Heart left ventricle (tissue), 16 donors: ENCODE measurements at regions not wholly inside any gene's neighbourhood (a gene's known extent, or its start where the extent isn't known, plus 50 kb on each side); places are given as distances from the start of the nearest gene placed in this dataset.

Experiments used
- ATAC-seq, 4 donors: fragments of 200-7000 bp; cut with Tn5 transposase; one replicate each; pipeline ENCODE4 v1.9.1; 2020 to 2022; ENCODE audit warnings: moderate library complexity in 4 of 4, mild to moderate bottlenecking in 3 of 4, moderate number of reproducible peaks in 1 of 4
- DNase-seq, 5 donors: peaks; one replicate each; pipeline ENCODE4 v3.0.0-alpha.2; 2020
- H3K27ac ChIP-seq, 12 donors: fragments of 200-600 bp; sonication (generic) in 4 of 12; one replicate each; pipeline versions ENCODE4 v1.5.0 to v1.8.0; 2016 to 2022; ENCODE audit warnings: mild to moderate bottlenecking in 2 of 12
- H3K27me3 ChIP-seq, 9 donors: fragments of 200-600 bp; sonication (generic) in 2 of 9; one replicate each; pipeline versions ENCODE4 v1.5.1 to v1.8.0; 2016 to 2022; ENCODE audit warnings: mild to moderate bottlenecking in 3 of 9
- H3K36me3 ChIP-seq, 9 donors: fragments of 200-600 bp; sonication (generic) in 2 of 9; one replicate each; pipeline versions ENCODE4 v1.5.0 to v1.8.0; 2018 to 2022; ENCODE audit warnings: mild to moderate bottlenecking in 2 of 9
- H3K4me1 ChIP-seq, 12 donors: fragments of 200-600 bp; sonication (generic) in 4 of 12; one replicate each; pipeline versions ENCODE4 v1.5.0 to v1.8.0; 2016 to 2022; ENCODE audit warnings: mild to moderate bottlenecking in 3 of 12
- H3K4me3 ChIP-seq, 12 donors: fragments of 200-600 bp; sonication (generic) in 4 of 12; one replicate each; pipeline versions ENCODE4 v1.5.0 to v1.8.0; 2017 to 2022; ENCODE audit warnings: mild to moderate bottlenecking in 9 of 12, moderate library complexity in 4 of 12
- H3K9me3 ChIP-seq, 12 donors: fragments of 200-600 bp; sonication (generic) in 4 of 12; one replicate each; pipeline versions ENCODE4 v1.5.0 to v1.8.0; 2016 to 2022; ENCODE audit warnings: mild to moderate bottlenecking in 1 of 12
- CTCF ChIP-seq, 12 donors: fragments of 200-600 bp; sonication (generic) in 4 of 12; IDR thresholded peaks; one replicate each; pipeline versions ENCODE4 v1.5.0 to v1.8.0; 2018 to 2022; ENCODE audit warnings: antibody characterized with exemption in 12 of 12, mild to moderate bottlenecking in 5 of 12
- POLR2A ChIP-seq, 2 donors: fragments of 450-650 bp; IDR thresholded peaks; one replicate each; pipeline ENCODE4 v1.6.1; 2017; ENCODE audit warnings: antibody characterized with exemption in 2 of 2, mild to moderate bottlenecking in 2 of 2, moderate library complexity in 2 of 2
- WGBS, 4 donors: extraction: QIAGEN DNeasy Blood & Tissue Kit in 2 of 4; methylation state at CpG; one replicate each; pipeline versions ENCODE4 v1.1.5 to v1.1.7; 2013 to 2018; 5-methylcytosine and 5-hydroxymethylcytosine counted together
- intact Hi-C, 10 donors: fragments of 100-400 bp; cut with DNase I; formaldehyde crosslinking; loops; one replicate each; pipeline versions ENCODE4 v1.11.1 to v1.14.2; 2022
- donor health status: ischemic (EF 13 %, LVEDD 7.1; RV severe dilation, severe dysfunction).
- donor health status: healthy with polysubstance abuse.
- donor health status: DM: no; HTN: yes; CAD: no.
- donor health status: DM: no; HTN: no; CAD: no.
- donor health status: ischemic (EF 25% LVEDD 6.9; RV normal size, moderate dysfunction).
- donor health status: ischemic (EF 25% LVEDD 5.7; RV mildly dilated, moderate dysfunction).
- donor health status: healthy.
- donor health status: DM: yes; HTN: yes; CAD: no.
- donor health status: ischemic (EF 35%, LVEDD 5.7; RV mildly dilated, moderate dysfunction).
- donor health status: nonischemic (EF 11% LVEDD 7.7; RV severe dilation, severe dysfunction).
- donor health status: DM: yes; HTN: yes; CAD: no.
- donor health status: PGD.
- donor health status: ischemic (EF 29% LVEDD 5.4; RV normal size, mild dysfunction).
- donor health status: nonischemic (EF 23%, LVEDD 6.1; RV moderate dilation, normal function).

GRCh38 chr17:14585099-14585498, 284.2 kb downstream of the HS3ST3B1 start:
- WGBS, 4 donors: 81 to 90% (median 84%) methylated on average over 4 of the region's 4 CpGs
- ATAC-seq: no peak
- TF ChIP-seq POLR2A (IDR thresholded peaks at IDR 0.05) (no peak), CTCF (IDR thresholded peaks at IDR 0.05) (no peak)
- DNase-seq: no peak
- H3K4me1 ChIP-seq: no peaks in the 10 kb centered on the region
- intact Hi-C loops: no loop called here
- H3K27ac ChIP-seq: no peak overlapping the region
- no peaks in the 10 kb centered on the region for H3K9me3 ChIP-seq
- H3K4me3 ChIP-seq: no peak overlapping the region
- H3K36me3 ChIP-seq: no peaks in the 10 kb centered on the region
- no peaks in the 10 kb centered on the region for H3K27me3 ChIP-seq

GRCh38 chr17:14582996-14583395, 282.1 kb downstream of the HS3ST3B1 start:
- Histone ChIP-seq H3K27ac (no peak overlapping the region), H3K4me1 (no peaks in the 10 kb centered on the region), H3K27me3 (no peaks in the 10 kb centered on the region), H3K36me3 (no peaks in the 10 kb centered on the region), H3K9me3 (no peaks in the 10 kb centered on the region), H3K4me3 (no peak overlapping the region)
- no peak for TF ChIP-seq POLR2A (IDR thresholded peaks at IDR 0.05)
- no peak for TF ChIP-seq CTCF (IDR thresholded peaks at IDR 0.05)
- DNase-seq (no peak), ATAC-seq (no peak)
- WGBS, 4 donors: 88 to 94% (median 90%) methylated on average over 2 of the region's 2 CpGs
- intact Hi-C loops: no loop called here

- WGBS, 4 donors: 72 to 86% (median 80%) methylated on average over 10 of the region's 10 CpGs
- H3K4me3 ChIP-seq: no peak overlapping the region
- TF ChIP-seq POLR2A (IDR thresholded peaks at IDR 0.05): no peak
- TF ChIP-seq CTCF (IDR thresholded peaks at IDR 0.05): no peak
- H3K27ac ChIP-seq: no peak overlapping the region
- no peaks in the 10 kb centered on the region for H3K9me3 ChIP-seq
- H3K36me3 ChIP-seq: no peaks in the 10 kb centered on the region
- H3K27me3 ChIP-seq: no peaks in the 10 kb centered on the region
- intact Hi-C loops: no loop called here
- DNase-seq (no peak), ATAC-seq (no peak)
- H3K4me1 ChIP-seq: no peaks in the 10 kb centered on the region
Measured at GRCh38 chr17:14581186-14581830, 280.4 kb downstream of the HS3ST3B1 start.

- H3K27me3 ChIP-seq: no peaks in the 10 kb centered on the region
- DNase-seq (no peak), ATAC-seq (no peak)
- intact Hi-C loops: no loop called here
- no peak overlapping the region for H3K4me3 ChIP-seq
- 42 to 72% (median 63%) methylated on average over 5 of the region's 5 CpGs for WGBS, 4 donors
- no peaks in the 10 kb centered on the region for H3K4me1 ChIP-seq
- no peaks in the 10 kb centered on the region for H3K36me3 ChIP-seq
- no peak for TF ChIP-seq POLR2A (IDR thresholded peaks at IDR 0.05)
- no peak for TF ChIP-seq CTCF (IDR thresholded peaks at IDR 0.05)
- H3K9me3 ChIP-seq: no peaks in the 10 kb centered on the region
- H3K27ac ChIP-seq: no peak overlapping the region
Measured at GRCh38 chr17:14580499-14580898, 279.6 kb downstream of the HS3ST3B1 start.
